ENCODE measurements at regions not wholly inside any gene's neighbourhood (a gene's known extent, or its start where the extent isn't known, plus 50 kb on each side); places are given as distances from the start of the nearest gene placed in this dataset.

DNA sequence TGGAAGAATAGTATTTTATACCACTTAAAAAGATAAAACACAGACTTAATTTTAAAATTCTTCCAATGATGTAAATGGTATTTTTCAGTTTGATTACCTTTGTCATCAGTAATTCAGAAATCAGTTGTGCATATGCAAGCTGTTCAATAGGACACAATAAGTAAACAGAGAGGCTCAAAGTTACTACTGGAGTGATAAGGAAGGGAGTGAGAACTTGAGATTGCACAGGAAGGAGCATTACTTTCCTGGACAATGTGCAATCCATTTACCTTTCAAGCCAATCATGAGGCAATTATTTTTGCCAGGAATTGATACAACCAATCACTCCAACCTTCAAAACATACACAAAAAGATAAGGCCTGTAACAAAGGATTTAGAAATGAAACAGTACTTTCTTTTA, 1024.3 kb downstream of the RAPGEF2 start:
- DNase-seq: no peak

DNA sequence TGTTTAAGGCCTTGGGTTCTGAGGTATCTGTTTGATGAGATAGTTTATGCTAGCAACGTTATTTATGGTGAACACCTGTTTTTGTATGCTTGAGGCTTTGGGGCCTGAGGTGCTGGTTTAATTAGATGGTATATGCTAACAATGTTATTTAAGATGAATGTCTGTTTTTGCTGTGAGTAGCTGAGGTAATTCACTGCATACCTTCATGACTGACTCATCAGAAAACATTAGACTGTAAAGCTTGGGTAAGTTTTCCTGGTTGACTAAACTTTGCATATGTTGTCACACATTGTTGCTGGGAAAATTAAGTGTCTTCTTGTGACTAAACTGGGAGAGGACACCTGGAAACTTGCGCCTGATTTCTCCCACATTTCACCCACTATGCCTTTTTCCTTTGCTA, 1026.6 kb downstream of the RAPGEF2 start:
- no peak for DNase-seq

DNA sequence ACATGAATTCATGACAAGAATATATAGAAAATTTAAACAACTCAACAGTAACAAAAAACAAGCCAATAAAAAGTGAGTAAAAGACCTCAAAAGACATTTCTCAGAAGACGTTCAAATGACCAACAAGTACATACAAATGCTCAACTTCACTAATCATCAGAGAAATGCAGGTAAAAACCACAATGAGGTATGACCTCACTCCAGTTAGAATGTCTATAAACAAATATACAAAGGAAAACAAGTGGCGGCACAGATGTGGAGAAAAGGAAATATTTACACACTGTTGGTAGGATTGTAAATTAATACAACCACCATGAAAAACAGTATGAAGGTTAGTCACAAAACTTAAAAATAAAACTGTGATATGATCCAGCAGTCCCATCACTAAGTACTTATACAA, 1033.1 kb downstream of the RAPGEF2 start:
- no peak for DNase-seq

DNA sequence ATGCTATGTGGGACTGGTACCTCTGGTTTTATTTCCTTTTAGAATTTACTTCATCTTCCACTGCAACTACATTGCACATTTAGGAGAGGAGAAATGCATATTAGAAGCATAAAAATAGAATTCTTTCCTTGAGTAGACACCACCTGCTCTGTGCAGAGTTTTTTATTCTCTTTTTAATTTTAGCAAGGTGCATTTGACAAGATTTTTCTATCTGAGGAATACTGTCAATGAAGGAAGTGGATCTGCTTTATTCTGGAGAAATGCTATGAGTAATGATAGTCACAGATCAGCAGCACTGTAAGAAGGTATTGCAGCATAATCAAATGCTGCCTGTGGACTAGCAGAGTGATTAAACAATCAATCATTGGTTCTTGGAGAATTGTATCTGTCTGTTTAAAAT, 1038.3 kb downstream of the RAPGEF2 start:
- DNase-seq: no peak

DNA sequence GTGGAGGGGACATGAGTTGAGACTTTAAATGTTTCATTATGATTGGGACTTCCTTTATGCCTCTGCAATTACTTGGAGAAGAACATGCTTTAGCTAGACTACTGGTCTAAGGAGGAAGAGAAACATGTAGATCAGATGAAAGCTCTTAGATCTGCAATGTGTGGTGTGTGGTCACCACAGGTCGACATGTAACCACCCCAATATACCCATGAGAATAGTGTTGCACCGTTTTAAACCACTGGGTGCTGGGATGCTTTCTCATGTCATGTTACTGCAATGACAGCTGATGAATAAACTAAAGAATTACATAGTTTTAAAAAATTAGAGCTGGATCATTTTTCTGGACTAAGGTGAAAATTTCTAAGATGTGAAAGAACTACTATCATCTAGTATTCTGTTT, 1039.7 kb downstream of the RAPGEF2 start:
- no peak for DNase-seq

DNA sequence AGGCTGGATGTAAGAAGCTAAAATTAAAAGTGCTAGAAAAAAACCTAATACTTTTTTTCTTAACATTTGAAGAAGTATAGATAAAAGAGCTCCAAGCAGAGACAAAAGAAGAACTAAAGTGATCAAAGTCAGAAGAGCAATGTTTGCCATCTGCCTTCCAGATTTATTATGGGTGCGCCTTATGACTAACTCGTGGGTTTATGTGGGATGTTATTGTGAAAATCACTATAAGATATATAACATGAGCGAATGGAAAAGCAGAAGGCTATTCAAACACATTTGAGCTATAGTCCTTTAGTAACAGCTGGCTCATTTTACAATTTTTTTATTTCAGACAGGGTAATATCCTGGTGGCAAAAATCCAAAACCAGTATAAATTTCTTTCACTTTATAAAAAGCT, 1040.7 kb downstream of the RAPGEF2 start:
- DNase-seq: no peak

DNA sequence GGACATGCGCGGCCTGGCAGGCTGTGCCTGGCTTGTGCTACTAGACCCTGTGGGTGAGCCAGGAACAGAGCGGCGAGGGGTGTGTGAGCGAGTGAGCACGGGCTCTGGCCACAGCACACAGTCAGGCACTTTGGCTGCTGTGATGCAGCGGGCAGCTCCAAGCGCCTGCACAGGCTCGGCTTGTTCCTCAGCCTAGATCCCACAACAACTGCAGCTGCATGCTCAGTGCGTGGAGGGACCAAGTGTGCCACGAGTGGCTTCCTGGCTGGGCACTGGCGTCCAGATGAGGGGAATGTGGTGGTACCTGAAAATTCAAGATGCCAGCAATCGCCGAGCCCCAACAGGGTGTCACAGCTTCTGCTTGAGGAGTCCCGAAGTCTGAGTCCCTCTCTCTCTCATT, 1056.6 kb downstream of the RAPGEF2 start:
- no peak for DNase-seq

DNA sequence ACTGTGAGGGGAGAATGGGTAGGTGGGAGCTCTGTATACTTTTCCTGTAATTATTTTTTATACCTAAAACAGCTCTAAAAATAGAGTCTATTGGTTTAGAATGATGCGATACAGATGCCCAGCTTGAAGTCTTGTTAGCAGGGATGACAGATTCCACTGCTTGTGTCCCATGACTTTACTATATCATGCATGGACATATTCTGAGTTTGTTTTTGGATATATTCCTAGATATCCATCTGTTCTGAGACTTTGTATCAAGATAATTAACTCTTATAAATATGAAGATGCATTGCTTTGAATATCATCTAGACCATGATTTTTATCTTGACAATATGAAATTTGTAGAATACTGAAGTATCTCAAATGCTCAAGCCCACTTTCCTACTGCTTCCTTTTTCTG, 1058.1 kb downstream of the RAPGEF2 start:
- DNase-seq: no peak

DNA sequence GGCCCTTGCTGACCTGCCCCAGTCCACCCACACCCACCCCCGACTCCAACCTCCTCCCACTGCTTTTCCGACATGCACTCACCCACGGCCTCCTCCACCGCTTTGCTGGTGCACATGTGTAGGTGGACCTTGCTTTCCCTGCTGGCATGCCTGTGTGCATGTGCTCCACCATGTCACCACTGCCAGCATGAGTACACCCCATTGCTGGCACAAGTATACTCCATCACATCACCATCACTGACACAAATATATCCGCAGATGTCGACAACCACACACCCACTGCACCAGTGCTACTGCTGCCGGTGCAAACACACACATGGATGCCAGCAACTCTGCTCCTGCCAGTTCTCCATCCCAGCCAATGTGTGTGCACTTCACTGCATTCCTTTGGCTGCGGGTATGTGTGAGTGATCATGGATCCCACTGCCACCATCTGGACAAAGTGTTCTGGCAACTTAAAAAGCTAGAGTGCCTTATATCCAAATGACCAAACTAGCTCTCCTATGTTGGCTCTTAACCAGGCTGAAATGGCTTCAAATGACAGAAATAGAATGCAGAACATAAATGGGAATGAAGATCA, 1072.3 kb downstream of the RAPGEF2 start:
- DNase-seq: no peak

DNA sequence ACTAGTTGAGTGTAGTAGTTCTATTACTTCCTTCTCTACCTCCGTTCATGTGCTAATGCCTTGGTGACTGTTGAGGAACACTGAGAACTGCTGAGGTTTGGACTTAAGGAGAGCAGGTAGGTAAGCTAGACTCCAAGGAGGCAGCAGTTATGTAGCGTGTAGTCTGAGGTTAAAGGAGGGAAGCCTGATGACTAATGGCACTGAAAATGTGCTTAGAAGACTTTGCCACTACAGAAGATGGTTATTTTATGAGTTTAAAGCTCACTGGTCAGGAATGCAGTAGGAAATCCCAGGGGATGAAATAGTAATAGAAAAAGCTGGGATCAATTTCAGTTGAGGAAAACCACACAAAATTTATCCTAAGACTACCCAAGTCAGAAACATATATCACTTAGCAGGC, 1077.3 kb downstream of the RAPGEF2 start:
- no peak for DNase-seq

DNA sequence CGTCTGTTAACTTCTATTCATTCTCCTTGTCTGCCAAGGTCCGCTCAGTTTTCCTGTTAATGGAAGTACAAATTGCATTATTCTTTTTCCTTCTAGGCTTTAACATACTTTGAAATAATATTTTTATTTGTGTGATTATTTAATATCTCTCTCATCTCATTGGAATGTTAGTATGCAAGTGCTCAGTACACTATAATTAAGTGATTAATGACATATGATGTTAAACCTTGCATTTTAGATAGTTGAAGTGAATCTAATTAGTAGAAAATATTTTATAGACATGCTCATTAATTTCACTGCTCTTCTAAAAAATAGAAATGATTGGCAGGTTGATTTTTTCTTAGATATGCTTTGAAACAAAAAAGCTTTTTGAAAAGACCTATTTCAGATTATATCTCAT, 1079.8 kb downstream of the RAPGEF2 start:
- no peak for DNase-seq

DNA sequence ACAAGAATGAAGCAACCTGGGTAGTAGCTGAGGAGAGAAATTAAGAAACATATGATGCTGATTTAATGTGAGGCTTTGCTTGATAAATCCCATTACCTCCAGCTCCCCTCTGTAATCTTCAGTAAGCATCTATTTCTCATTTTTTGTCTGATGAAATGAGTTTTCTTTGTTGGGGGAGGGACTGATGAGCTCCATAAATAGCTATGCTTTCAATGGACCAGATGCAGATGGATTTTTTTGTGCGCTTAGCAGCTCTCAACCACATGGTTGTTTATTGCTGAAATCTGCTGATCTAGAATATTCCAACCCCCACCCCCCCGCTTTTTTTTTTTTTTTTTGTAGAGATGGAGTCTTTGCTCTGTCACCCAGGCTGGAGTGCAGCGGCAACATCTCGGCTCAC, 1082.0 kb downstream of the RAPGEF2 start:
- DNase-seq: no peak

DNA sequence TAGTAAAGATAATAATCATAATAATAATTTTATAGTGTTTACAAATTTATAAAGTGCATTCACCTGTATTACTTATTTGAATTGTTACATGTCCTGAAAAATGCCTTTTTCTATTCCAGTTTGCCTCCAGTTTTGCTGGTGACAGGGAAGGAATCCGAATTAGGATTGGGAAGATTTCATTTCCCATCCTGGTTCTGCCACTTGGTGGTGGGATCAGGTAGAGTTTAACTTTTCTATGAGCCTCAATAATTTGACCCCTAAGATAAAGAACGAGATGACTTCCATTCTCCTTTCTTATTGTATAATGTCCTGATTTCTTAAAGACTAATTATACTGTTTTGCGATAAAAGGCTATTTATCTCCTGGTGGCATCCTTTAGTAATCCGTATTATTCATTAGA, 1090.9 kb downstream of the RAPGEF2 start:
- DNase-seq: no peak

DNA sequence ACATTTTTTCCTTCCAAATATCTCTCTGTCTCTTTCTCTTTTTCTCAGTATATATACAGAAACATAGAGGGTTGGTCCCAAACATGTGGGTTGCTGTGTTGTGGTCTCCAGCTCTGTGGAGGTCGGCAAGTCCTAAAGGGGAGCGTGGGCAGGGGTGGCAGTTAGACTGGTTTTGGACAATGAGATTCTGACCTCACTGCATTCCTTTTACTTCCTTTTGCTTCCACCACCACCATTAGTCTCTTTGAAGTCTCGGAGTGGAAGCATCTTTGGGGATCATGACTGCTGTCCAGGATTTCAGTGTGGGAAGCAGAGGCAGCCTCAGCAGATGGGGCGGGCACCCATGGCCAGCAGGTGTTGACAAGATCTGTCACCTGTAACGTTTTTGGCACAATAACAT, 1091.8 kb downstream of the RAPGEF2 start:
- DNase-seq: no peak

DNA sequence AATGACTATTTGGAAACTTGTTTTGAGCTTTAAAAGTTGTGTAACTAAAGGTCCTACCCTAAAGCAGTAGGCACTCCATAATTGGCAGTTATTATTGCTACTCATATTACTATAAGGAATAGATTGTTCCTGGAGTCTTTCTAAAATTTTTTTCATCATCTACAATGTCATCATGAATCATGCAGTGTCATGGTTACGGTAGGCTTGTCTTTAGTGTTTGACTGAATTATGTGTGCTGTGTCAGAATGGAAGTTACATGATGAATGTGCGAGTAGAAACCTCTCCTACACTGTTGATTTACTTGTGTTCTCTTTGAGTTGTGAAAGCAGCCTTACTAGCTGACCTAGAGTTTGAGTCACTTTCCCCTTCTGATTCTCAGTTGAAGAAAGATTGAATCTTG, 1099.9 kb downstream of the RAPGEF2 start:
- no peak for DNase-seq

DNA sequence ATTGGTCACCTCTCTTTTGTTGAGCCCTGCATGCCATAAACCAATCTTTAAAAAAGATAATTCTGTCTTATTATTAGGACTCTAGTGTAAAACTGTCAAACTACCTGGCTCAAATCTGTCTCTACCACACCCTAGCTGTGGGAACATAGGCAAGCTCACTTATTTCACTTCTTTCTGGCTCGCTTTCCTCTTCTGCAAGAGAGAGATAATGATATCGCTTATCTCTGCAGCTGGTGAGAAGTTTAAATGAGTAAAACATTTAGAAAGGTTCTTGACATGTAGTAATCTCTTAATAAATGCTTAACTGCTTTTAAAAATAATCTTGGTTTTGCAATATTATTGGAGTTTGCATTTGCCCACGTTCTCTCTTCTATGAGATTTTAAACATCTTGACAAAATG, 1109.2 kb downstream of the RAPGEF2 start:
- DNase-seq: no peak

DNA sequence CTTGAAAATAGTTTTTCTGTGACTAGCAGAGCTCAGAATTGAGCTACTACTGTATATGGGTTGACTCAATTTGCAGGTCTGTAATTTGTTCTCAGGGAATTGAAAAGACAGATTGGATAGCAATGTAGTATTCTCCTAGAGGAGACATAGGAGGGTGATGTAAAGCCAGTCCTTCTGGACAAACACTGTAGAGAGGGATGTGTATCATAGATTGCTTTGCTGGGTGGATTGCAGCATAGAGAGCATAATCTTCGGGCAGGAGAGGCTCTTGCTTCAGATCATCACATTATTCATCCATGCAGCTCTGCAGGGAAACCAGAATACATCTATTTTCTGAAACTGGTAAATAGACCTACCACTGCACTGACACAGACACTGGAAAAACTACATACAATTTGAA, 1110.5 kb downstream of the RAPGEF2 start:
- DNase-seq: no peak

DNA sequence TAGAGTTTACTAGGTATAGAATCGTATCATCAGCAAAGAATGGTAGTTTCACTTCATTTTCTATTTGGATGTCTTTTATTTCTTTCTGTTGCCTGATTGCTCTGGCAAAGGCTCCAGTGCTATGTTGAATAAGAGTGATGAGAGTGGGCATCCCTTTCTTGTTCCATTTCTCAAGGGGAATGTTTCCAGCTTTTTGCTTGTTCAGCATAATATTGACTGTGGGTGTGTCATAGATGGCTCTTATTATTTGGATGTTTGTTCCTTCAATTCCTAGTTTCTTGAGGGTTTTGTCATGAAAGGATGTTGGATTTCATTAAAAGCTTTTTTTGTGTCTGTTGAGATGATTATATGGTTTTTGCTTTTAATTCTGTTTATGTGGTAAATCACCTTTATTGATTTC, 1114.5 kb downstream of the RAPGEF2 start:
- DNase-seq: no peak

DNA sequence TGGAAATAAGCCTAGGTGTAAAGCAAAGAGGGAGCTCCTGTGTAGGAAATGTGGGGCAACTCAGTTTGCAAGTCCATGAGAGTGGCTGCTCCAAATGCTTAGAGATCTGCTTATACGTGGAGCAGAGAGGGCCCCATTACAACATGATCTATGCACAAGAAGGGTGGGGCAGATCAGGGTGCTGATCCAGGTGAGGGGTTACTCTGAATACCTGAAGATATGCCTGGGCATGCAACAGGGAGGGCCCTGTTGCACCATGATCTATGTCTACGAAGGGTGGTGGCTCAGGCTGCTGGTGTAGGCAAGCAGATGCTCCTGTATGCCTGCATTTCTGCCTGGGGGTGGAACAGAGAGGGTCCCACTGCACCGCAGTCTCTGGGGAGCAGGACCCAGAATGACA, 1121.2 kb downstream of the RAPGEF2 start:
- DNase-seq: no peak

DNA sequence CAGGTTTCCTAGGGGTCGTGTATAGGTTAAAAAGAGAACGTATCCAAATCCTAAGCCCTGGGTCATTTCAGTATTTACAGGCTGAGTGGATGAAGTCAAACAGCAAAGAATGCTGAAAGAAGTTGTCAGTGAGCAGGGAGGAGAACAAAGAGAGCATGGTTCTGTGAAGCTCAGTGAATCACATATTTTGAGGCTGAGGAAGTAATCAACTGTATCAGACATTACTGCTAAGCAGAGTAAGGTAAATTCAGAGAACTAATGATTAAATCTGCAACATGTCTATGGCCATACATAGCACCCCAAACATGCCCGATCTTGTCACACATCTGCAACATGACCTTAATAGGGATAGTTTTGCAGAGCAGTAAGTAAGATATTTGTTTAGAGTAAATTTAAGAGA, 1130.3 kb downstream of the RAPGEF2 start:
- no peak for DNase-seq

DNA sequence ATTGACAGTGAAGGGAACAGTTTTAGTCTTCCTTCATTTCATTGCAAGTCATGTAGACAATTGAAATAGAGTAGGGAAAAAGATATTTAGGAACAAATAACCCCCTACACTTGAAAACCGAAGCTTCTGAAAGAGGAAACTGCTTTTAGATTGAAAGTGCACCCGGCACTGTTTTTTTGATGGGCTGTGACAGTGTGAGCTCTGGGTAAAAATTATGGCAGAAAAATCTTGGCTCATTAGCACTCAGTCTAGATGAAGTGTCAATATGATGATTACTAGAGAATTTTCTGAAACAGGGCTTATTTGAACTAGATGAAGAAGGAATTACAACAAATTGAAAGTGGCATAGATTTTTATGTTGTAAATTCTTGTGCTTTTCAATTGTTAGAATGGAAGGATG, 1132.4 kb downstream of the RAPGEF2 start:
- no peak for DNase-seq

DNA sequence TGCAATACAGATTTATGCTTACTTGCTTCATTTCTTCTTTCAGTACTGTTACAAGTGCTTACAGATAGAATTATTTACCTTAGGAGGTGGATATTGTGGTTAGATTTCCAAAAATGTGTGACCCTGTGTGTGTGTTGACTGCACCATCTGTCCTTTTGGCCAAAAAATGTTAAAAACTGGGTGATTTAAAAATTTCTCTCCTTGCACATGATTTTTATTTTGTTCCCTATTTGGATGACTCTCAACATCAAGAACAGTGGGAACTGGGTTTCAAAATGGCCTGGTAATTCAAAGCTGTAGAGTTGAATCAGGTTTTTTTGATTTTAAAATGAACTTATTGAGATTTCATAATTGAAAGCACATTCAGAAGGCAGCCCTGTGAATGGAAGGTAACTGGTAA, 1132.9 kb downstream of the RAPGEF2 start:
- DNase-seq: no peak

DNA sequence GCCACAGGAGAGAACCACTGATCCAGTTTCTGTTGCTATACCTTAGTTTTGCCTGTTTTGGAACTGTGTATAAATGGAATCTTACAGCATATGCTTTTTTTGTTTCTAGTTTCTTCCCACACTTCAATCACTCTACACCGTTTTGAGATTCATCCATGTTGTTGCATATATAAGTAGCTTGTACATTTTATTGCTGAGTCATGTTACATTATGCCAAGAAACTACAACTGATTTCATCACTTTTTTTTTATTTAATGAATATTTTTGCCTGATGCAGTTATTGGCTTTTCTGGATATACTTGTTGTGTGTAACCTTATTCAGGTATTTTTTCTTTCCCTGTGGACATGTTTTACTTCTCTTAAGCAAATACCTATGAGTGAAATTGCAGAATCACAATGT, 1135.9 kb downstream of the RAPGEF2 start:
- DNase-seq: no peak

DNA sequence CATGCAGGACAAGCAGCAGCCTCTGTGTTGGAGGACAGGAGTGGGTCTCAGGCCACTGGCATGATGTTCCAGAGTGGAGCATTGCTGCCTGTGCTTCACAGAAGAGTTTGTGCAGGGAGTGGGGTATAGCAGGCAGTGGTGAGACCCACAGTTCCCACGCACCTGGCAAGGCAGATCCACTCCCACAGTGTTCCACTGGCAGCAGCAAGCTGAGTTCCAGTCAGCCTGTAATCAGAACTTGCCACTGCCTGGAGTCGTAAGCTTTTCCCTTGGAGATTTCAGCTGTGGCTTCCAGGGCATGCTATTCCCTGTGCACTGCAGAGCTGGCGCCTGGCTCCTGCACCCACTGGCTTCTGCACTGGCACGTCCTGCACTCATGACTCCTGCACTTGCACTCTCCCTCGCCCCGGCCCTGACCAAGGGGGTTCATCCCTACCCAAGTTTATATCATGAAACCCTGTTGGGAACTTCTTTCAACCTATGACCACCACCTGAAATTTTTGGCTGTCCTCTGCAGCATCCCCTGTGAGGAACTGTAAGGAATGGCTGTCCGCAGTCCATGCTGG, 1144.3 kb downstream of the RAPGEF2 start:
- no peak for DNase-seq

DNA sequence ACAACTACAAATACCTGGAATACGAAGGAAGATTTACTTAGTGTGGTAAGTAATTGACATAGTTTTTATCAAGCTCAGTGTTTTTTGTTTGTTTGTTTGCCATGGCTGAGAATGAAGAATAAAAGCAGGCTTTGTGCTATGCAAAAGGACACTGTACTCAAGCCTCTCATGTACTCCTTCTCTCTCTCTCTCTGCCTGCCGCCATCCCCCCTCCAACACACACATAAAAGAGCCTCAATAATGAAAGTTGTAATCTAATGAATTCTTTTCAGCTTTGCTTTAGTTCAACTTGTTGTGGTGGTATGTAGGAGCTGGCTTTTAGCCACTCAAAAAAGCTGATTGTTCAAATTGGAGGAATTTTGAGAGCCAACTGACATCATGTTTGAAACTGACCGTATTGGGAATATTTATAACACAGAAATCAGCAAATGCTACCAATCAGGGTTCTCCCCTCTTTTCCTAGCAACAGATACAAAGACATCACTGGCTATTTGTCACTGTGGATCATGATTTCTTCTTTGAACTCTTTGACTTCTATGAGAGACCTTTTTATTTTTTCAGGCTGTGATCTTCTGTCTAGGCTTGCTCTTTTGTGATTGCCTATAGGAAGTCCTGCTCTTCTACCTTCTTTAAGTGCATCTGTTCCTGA, 1148.8 kb downstream of the RAPGEF2 start:
- DNase-seq: no peak
